Mesenchymal stem cell (in vitro differentiated cells and primary cell): ENCODE measurements at regions not wholly inside any gene's neighbourhood (a gene's known extent, or its start where the extent isn't known, plus 50 kb on each side); places are given as distances from the start of the nearest gene placed in this dataset.

ENCODE experiments used
- DNase-seq: peaks from one replicate; pipeline ENCODE4 v3.0.0-alpha.2; 2013
- H2AFZ ChIP-seq: one replicate; pipeline ENCODE4 v1.6.1; 2013; ENCODE audit warnings: low read depth, mild to moderate bottlenecking, control low read depth, inconsistent platforms, low read length, moderate library complexity
- H2AK5ac ChIP-seq: 2 replicates; pipeline ENCODE4 v1.6.1; 2013; ENCODE audit warnings: low read length, moderate library complexity, mild to moderate bottlenecking, inconsistent platforms; ENCODE audit not compliant: severe bottlenecking
- H2BK120ac ChIP-seq: one replicate; pipeline ENCODE4 v1.6.1; 2013; ENCODE audit warnings: low read depth, mild to moderate bottlenecking, inconsistent platforms, low read length, moderate library complexity
- H2BK12ac ChIP-seq, 2 experiments: one replicate each; pipeline ENCODE4 v1.6.1; 2013; ENCODE audit warnings: inconsistent platforms in 2 of 2, low read length in 2 of 2, mild to moderate bottlenecking in 2 of 2, moderate library complexity in 2 of 2, control low read depth in 1 of 2
- H2BK15ac ChIP-seq: one replicate; pipeline ENCODE4 v1.6.1; 2013; ENCODE audit warnings: mild to moderate bottlenecking, low read depth, inconsistent platforms; ENCODE audit not compliant: poor library complexity, severe bottlenecking
- H2BK5ac ChIP-seq: 2 replicates; pipeline ENCODE4 v1.6.1; 2013; ENCODE audit warnings: low read depth, mild to moderate bottlenecking, low read length, control low read depth, inconsistent platforms; ENCODE audit not compliant: poor library complexity, severe bottlenecking
- H3K14ac ChIP-seq, 2 experiments: one replicate each; pipeline ENCODE4 v1.6.1; 2013; ENCODE audit warnings: inconsistent platforms in 2 of 2, low read length in 2 of 2, control low read depth in 1 of 2, mild to moderate bottlenecking in 1 of 2, moderate library complexity in 1 of 2
- H3K18ac ChIP-seq, 2 experiments: one replicate each; pipeline ENCODE4 v1.6.1; 2013; ENCODE audit warnings: inconsistent platforms in 2 of 2, low read length in 2 of 2, control low read depth in 1 of 2, low read depth in 1 of 2, mild to moderate bottlenecking in 1 of 2
- H3K23ac ChIP-seq, 2 experiments: one replicate each; pipeline ENCODE4 v1.6.1; 2013; ENCODE audit warnings: inconsistent platforms in 2 of 2, low read length in 2 of 2, mild to moderate bottlenecking in 2 of 2, moderate library complexity in 2 of 2, control low read depth in 1 of 2
- H3K27ac ChIP-seq: 2 replicates; pipeline ENCODE4 v1.5.1; 2013; ENCODE audit warnings: mild to moderate bottlenecking, moderate library complexity, low read length, control low read depth, inconsistent platforms; ENCODE audit not compliant: poor library complexity, severe bottlenecking
- H3K27me3 ChIP-seq, 2 experiments: 2 replicates each; pipeline versions ENCODE4 v1.6.1 to v1.7.0; 2013; ENCODE audit warnings: low read length in 2 of 2, mild to moderate bottlenecking in 2 of 2, moderate library complexity in 2 of 2, control low read depth in 1 of 2, inconsistent platforms in 1 of 2; ENCODE audit not compliant: control insufficient read depth in 1 of 2, insufficient read depth in 1 of 2
- H3K36me3 ChIP-seq, 2 experiments: 2 replicates each; pipeline versions ENCODE4 v1.6.1 to v1.7.0; 2013; ENCODE audit warnings: low read length in 2 of 2, control low read depth in 1 of 2, inconsistent platforms in 1 of 2, low read depth in 1 of 2, mild to moderate bottlenecking in 1 of 2; ENCODE audit not compliant: insufficient read depth in 2 of 2, control insufficient read depth in 1 of 2
- H3K4ac ChIP-seq, 2 experiments: one replicate each; pipeline ENCODE4 v1.6.1; 2013; ENCODE audit warnings: inconsistent platforms in 2 of 2, low read length in 2 of 2, mild to moderate bottlenecking in 2 of 2, moderate library complexity in 2 of 2, control low read depth in 1 of 2, low read depth in 1 of 2
- H3K4me1 ChIP-seq: 2 replicates; pipeline ENCODE4 v1.6.1; 2013; ENCODE audit warnings: low read depth, low read length, control low read depth; ENCODE audit not compliant: control insufficient read depth, insufficient read depth
- H3K4me2 ChIP-seq: 2 replicates; pipeline ENCODE4 v1.6.1; 2013; ENCODE audit warnings: low read length, mild to moderate bottlenecking, inconsistent platforms; ENCODE audit not compliant: poor library complexity, severe bottlenecking
- H3K4me3 ChIP-seq, 2 experiments: 2 replicates each; pipeline versions ENCODE4 v1.5.1 to v1.7.0; 2013; ENCODE audit warnings: low read length in 2 of 2, mild to moderate bottlenecking in 2 of 2, control low read depth in 1 of 2, low read depth in 1 of 2; ENCODE audit not compliant: insufficient read depth in 1 of 2
- H3K79me1 ChIP-seq: replicated peaks from 2 replicates; pipeline ENCODE4 v1.6.1; 2013; ENCODE audit warnings: mild to moderate bottlenecking, control low read depth, low read length, inconsistent platforms; ENCODE audit not compliant: poor library complexity, severe bottlenecking
- H3K9ac ChIP-seq: 2 replicates; pipeline ENCODE4 v1.7.0; 2013; ENCODE audit warnings: mild to moderate bottlenecking, low read length, moderate library complexity
- H3K9me3 ChIP-seq: 2 replicates; pipeline ENCODE4 v1.7.0; 2013; ENCODE audit warnings: mild to moderate bottlenecking, low read length; ENCODE audit not compliant: control insufficient read depth
- H4K8ac ChIP-seq: one replicate; pipeline ENCODE4 v1.6.1; 2013; ENCODE audit warnings: inconsistent platforms, mild to moderate bottlenecking, low read length, moderate library complexity
- H4K91ac ChIP-seq: one replicate; pipeline ENCODE4 v1.6.1; 2013; ENCODE audit warnings: mild to moderate bottlenecking, low read length, inconsistent platforms
- WGBS: methylation state at CpG from one replicate; pipeline ENCODE4 v1.1.7; 2013; ENCODE audit warnings: mixed read lengths; 5-methylcytosine and 5-hydroxymethylcytosine counted together

DNA sequence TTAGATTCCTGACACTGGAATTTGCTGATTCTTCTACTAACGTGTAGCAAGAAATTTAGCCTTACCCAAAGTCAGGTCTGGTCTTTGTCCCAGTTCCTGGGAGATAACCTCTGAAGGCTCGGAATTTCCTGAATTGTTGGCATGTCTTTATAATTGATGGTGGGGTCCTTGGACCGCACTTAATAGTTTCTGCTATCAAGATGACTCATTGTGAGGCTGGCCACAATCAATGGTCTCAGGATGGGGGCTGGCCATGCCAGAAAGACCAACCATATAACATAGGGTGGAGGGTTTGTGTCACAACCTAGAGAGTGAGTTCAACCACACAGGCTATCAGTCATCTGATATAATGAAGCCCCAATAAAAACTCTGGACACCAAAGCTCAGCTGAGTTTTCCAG is 259.7 kb downstream of the DAD1 start:
- Histone ChIP-seq H3K18ac (no peak overlapping the region), H3K14ac (no peak overlapping the region), H3K4me1 (no peaks in the 10 kb centered on the region), H3K9ac (no peak overlapping the region), H3K4me3 (no peak overlapping the region), H2BK120ac (no peak overlapping the region), H3K79me1 (no peaks in the 10 kb centered on the region), H3K9me3 (peaks cover 29% of the 10 kb centered on the region), H3K4ac (no peak overlapping the region), H3K23ac (no peak overlapping the region), H3K4me2 (no peak overlapping the region), H4K91ac (no peak overlapping the region), H3K27ac (no peak overlapping the region), H2AFZ (no peak overlapping the region), H3K27me3 (peaks cover 0 to 24% of the 10 kb centered on the region in 2 experiments), H2BK15ac (no peak overlapping the region), H4K8ac (no peak overlapping the region), H3K36me3 (no peaks in the 10 kb centered on the region), H2AK5ac (no peak overlapping the region), H2BK12ac (no peak overlapping the region), H2BK5ac (no peak overlapping the region)
- WGBS: 53% methylated on average over 3 of the region's 3 CpGs
- DNase-seq: no peak

DNA sequence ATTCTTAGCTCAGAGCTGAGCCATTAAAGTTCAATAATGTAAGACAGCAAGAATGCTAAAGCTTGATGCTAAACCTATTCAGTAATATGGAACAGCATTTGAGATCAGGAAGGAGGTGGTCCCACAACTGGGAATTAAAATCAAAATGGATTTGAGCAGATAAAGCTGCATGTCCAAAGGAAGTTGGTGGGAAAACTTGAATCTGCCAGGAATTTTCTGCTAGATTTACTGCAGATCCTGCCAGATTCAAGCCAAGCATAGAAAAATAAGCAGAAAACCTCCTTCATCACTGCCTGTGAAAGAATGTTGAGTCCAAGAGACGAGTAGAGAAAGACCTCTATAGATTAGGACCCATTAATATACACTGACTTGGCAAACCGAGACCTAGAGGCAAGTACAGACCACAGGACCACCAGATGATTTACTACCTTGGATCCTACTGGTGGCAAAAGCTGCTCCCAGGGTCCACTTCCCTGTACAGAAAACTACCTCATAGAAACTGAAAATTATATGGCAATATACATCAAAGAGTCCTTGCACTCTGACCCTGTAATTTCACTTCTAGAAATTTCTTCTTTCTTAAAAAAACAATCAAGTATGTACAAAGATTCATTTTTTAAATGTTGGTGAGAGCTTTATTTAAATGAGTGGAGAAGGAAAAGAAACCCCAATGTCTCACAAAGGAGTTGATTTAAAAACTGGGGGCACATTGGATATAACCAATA is 263.2 kb downstream of the DAD1 start:
- Histone ChIP-seq H2BK5ac (no peak overlapping the region), H3K27ac (no peak overlapping the region), H3K9me3 (peaks cover 29% of the 10 kb centered on the region), H3K79me1 (no peaks in the 10 kb centered on the region), H2BK15ac (no peak overlapping the region), H3K23ac (no peak overlapping the region), H3K9ac (no peak overlapping the region), H4K91ac (no peak overlapping the region), H2BK12ac (no peak overlapping the region), H3K4me3 (no peak overlapping the region), H2BK120ac (no peak overlapping the region), H3K14ac (no peak overlapping the region), H3K4ac (no peak overlapping the region), H4K8ac (no peak overlapping the region), H3K18ac (no peak overlapping the region), H3K36me3 (no peaks in the 10 kb centered on the region), H3K4me1 (no peaks in the 10 kb centered on the region), H3K4me2 (no peak overlapping the region), H2AFZ (no peak overlapping the region), H2AK5ac (no peak overlapping the region), H3K27me3 (peaks cover 0 to 56% of the 10 kb centered on the region in 2 experiments)
- no peak for DNase-seq
- WGBS: 72% methylated on average over 2 of the region's 2 CpGs

DNA sequence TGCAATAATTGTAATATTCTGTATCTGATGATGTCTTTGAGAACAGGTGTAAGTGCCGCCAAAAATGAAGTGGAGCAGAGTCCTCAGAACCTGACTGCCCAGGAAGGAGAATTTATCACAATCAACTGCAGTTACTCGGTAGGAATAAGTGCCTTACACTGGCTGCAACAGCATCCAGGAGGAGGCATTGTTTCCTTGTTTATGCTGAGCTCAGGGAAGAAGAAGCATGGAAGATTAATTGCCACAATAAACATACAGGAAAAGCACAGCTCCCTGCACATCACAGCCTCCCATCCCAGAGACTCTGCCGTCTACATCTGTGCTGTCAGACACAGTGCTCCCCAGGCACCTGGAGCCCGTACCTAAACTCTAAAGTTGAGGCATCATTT is 268.7 kb downstream of the DAD1 start:
- Histone ChIP-seq H3K36me3 (no peaks in the 10 kb centered on the region), H2BK120ac (no peak overlapping the region), H3K4me3 (no peak overlapping the region), H2AFZ (no peak overlapping the region), H3K27me3 (peaks cover 0 to 54% of the 10 kb centered on the region in 2 experiments), H3K14ac (no peak overlapping the region), H4K8ac (no peak overlapping the region), H2BK15ac (no peak overlapping the region), H3K18ac (no peak overlapping the region), H2BK12ac (no peak overlapping the region), H3K4ac (no peak overlapping the region), H3K4me2 (no peak overlapping the region), H3K27ac (no peak overlapping the region), H3K9ac (no peak overlapping the region), H3K79me1 (no peaks in the 10 kb centered on the region), H4K91ac (no peak overlapping the region), H2AK5ac (no peak overlapping the region), H3K4me1 (no peaks in the 10 kb centered on the region), H2BK5ac (no peak overlapping the region), H3K23ac (no peak overlapping the region), H3K9me3 (no peaks in the 10 kb centered on the region)
- 34% methylated on average over 3 of the region's 4 CpGs for WGBS
- DNase-seq: no peak

DNA sequence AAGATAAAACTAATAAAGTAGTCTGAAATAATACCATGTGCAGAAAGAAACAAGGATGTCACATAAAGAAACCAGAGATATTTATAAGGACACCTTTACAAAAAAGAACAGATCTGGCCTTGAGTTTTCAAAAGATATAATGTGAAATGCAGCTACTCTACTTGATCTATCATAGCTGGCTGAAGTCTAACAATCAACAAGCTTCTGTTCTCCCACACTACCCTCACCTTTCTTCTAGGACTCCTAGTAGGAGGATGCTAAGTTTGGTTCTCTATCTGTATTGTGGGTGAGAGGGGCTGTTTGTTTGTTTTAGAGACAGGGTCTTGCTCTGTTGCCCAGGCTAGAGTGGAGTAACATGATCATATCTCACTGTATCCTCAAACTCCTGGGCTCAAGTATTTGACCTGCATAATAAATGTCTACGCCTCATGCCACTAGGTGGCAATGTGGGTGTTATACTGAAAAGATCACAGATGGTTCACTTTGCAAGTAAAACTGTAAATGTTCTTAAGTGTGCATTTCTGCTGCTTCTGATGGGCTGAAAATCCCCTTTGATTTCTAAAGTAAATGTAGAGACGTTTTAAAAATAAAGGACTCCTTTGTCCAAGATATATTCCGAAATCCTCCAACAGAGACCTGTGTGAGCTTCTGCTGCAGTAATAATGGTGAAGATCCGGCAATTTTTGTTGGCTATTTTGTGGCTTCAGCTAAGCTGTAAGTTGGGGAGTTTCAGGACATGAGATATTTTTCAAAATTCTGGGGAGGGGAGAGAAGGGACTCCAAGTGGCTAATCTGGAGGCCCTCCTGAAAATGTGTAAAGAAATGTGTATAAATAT is 269.3 kb downstream of the DAD1 start:
- Histone ChIP-seq H3K23ac (no peak overlapping the region), H2AFZ (no peak overlapping the region), H3K9ac (no peak overlapping the region), H2BK12ac (no peak overlapping the region), H3K4me3 (no peak overlapping the region), H3K79me1 (no peaks in the 10 kb centered on the region), H3K27me3 (peaks cover 0 to 54% of the 10 kb centered on the region in 2 experiments), H2BK15ac (no peak overlapping the region), H2BK5ac (no peak overlapping the region), H3K18ac (no peak overlapping the region), H4K8ac (no peak overlapping the region), H4K91ac (no peak overlapping the region), H2BK120ac (no peak overlapping the region), H3K14ac (no peak overlapping the region), H3K27ac (no peak overlapping the region), H3K36me3 (no peaks in the 10 kb centered on the region), H3K9me3 (no peaks in the 10 kb centered on the region), H3K4ac (no peak overlapping the region), H3K4me2 (no peak overlapping the region), H2AK5ac (no peak overlapping the region), H3K4me1 (no peaks in the 10 kb centered on the region)
- 62% methylated on average over 3 of the region's 4 CpGs for WGBS
- DNase-seq: peak; percentile 65
